CD8-positive, alpha-beta memory T cell (primary cell): ENCODE measurements at regions not wholly inside any gene's neighbourhood (a gene's known extent, or its start where the extent isn't known, plus 50 kb on each side); places are given as distances from the start of the nearest gene placed in this dataset.

ENCODE experiments used
- CTCF ChIA-PET: fragments of 350-600 bp; sonication (Branson Sonifier 250); formaldehyde crosslinking; loops from one replicate; lab custom pipeline; 2021; ENCODE audit warnings: antibody characterized with exemption; lab: Charles Lee
- POLR2A ChIA-PET: fragments of 350-600 bp; sonication (Branson Sonifier 250); formaldehyde crosslinking; loops from one replicate; lab custom pipeline; 2021; ENCODE audit warnings: antibody characterized with exemption; lab: Charles Lee
- DNase-seq, 5 donors: peaks; one replicate each; pipeline versions ENCODE4 v3.0.0 to v3.0.0-alpha.2; 2020 to 2022; ENCODE audit warnings: mixed read lengths in 1 of 5
- H3K27ac ChIP-seq: one replicate; pipeline ENCODE4 v1.7.0; 2013; ENCODE audit warnings: low read depth, mild to moderate bottlenecking, low read length, moderate library complexity
- H3K27me3 ChIP-seq: 2 replicates; pipeline ENCODE4 v1.7.0; 2013; ENCODE audit warnings: low read length, mild to moderate bottlenecking; ENCODE audit not compliant: insufficient read depth, poor library complexity, severe bottlenecking
- H3K36me3 ChIP-seq: 2 replicates; pipeline ENCODE4 v1.7.0; 2013; ENCODE audit warnings: mild to moderate bottlenecking, low read length, moderate library complexity; ENCODE audit not compliant: insufficient read depth
- H3K4me1 ChIP-seq: 2 replicates; pipeline ENCODE4 v1.7.0; 2013; ENCODE audit warnings: mild to moderate bottlenecking, low read length, moderate library complexity; ENCODE audit not compliant: insufficient read depth
- H3K4me3 ChIP-seq: 2 replicates; pipeline ENCODE4 v1.7.0; 2013; ENCODE audit warnings: mild to moderate bottlenecking, low read length
- H3K9me3 ChIP-seq: 2 replicates; pipeline ENCODE4 v1.7.0; 2013; ENCODE audit warnings: mild to moderate bottlenecking, low read length
- H3K27ac Mint-ChIP-seq, 8 donors: one replicate each; pipeline ENCODE4 v1.8.0; 2020 to 2021; ENCODE audit warnings: mixed read lengths in 8 of 8, mild to moderate bottlenecking in 6 of 8, inconsistent platforms in 3 of 8, moderate library complexity in 3 of 8
- H3K27me3 Mint-ChIP-seq, 2 donors: one replicate each; pipeline ENCODE4 v1.8.0; 2020 to 2021; ENCODE audit warnings: mixed read lengths in 2 of 2, mild to moderate bottlenecking in 1 of 2, moderate library complexity in 1 of 2
- H3K36me3 Mint-ChIP-seq, 3 donors: one replicate each; pipeline ENCODE4 v1.8.0; 2020 to 2021; ENCODE audit warnings: mixed read lengths in 3 of 3, inconsistent platforms in 1 of 3, mild to moderate bottlenecking in 1 of 3
- H3K4me1 Mint-ChIP-seq, 3 donors: one replicate each; pipeline ENCODE4 v1.8.0; 2020 to 2021; ENCODE audit warnings: mixed read lengths in 3 of 3, inconsistent platforms in 1 of 3, mild to moderate bottlenecking in 1 of 3
- H3K4me3 Mint-ChIP-seq, 7 donors: one replicate each; pipeline ENCODE4 v1.8.0; 2020 to 2021; ENCODE audit warnings: mixed read lengths in 7 of 7, mild to moderate bottlenecking in 6 of 7, moderate library complexity in 4 of 7, inconsistent platforms in 2 of 7
- H3K9me3 Mint-ChIP-seq, 5 donors: one replicate each; pipeline ENCODE4 v1.8.0; 2020 to 2022; ENCODE audit warnings: mixed read lengths in 5 of 5, mild to moderate bottlenecking in 3 of 5, moderate library complexity in 2 of 5, inconsistent platforms in 1 of 5

GRCh38 chr10:43855667-43856210 is 207.1 kb upstream of the ZNF32 start:
- no peak overlapping the region for H3K4me3 Mint-ChIP-seq
- H3K27ac ChIP-seq = no peak overlapping the region
- H3K27ac Mint-ChIP-seq = no peak overlapping the region
- no peaks in the 10 kb centered on the region for H3K36me3 ChIP-seq
- ChIA-PET CTCF (no interaction called here), POLR2A (no interaction called here)
- no peaks in the 10 kb centered on the region for H3K9me3 Mint-ChIP-seq
- no peaks in the 10 kb centered on the region for H3K27me3 ChIP-seq
- H3K36me3 Mint-ChIP-seq = no peaks in the 10 kb centered on the region
- no peaks in the 10 kb centered on the region for H3K4me1 ChIP-seq
- H3K27me3 Mint-ChIP-seq = peaks cover 5% of the 10 kb centered on the region in 2 donors
- H3K9me3 ChIP-seq = no peaks in the 10 kb centered on the region
- H3K4me3 ChIP-seq = no peak overlapping the region
- DNase-seq = no peak
- H3K4me1 Mint-ChIP-seq = no peaks in the 10 kb centered on the region

- no peaks in the 10 kb centered on the region for H3K9me3 ChIP-seq
- no peak overlapping the region for H3K4me3 Mint-ChIP-seq
- DNase-seq = no peak
- no peak overlapping the region for H3K27ac ChIP-seq
- H3K27me3 Mint-ChIP-seq = peaks cover 5 to 6% of the 10 kb centered on the region in 2 donors
- H3K27me3 ChIP-seq = no peaks in the 10 kb centered on the region
- no peaks in the 10 kb centered on the region for H3K9me3 Mint-ChIP-seq
- no peaks in the 10 kb centered on the region for H3K36me3 ChIP-seq
- no peak overlapping the region for H3K27ac Mint-ChIP-seq
- no peak overlapping the region for H3K4me3 ChIP-seq
- no peaks in the 10 kb centered on the region for H3K4me1 Mint-ChIP-seq
- no peaks in the 10 kb centered on the region for H3K4me1 ChIP-seq
- ChIA-PET POLR2A (no interaction called here), CTCF (no interaction called here)
- H3K36me3 Mint-ChIP-seq = no peaks in the 10 kb centered on the region
Measured at GRCh38 chr10:43854007-43854406, 205.3 kb upstream of the ZNF32 start.

DNA sequence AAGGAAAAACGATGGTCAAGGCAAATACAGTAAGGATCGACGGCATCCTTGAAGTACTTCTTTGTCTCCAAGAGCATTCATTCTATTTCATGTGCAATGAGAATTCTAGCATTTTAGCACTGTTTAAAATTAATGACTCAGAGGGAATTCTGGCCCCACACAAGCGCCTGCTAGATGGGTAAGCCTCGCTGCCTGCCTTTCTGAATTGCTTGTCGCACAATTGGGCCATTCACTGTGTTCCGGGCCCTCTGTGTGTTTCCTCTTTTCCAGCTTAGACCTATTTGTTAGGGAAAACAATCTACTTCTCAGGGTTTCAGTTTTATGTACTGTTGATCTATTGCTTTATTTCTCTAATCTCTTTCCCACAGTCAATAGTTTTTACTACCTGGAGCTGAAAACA is 204.7 kb upstream of the ZNF32 start:
- ChIA-PET POLR2A (no interaction called here), CTCF (no interaction called here)
- H3K27ac Mint-ChIP-seq = no peak overlapping the region
- no peak overlapping the region for H3K27ac ChIP-seq
- H3K27me3 Mint-ChIP-seq = peaks cover 5 to 6% of the 10 kb centered on the region in 2 donors
- no peaks in the 10 kb centered on the region for H3K36me3 ChIP-seq
- no peak overlapping the region for H3K4me3 Mint-ChIP-seq
- H3K9me3 Mint-ChIP-seq = no peaks in the 10 kb centered on the region
- no peaks in the 10 kb centered on the region for H3K4me1 ChIP-seq
- H3K27me3 ChIP-seq = no peaks in the 10 kb centered on the region
- no peaks in the 10 kb centered on the region for H3K36me3 Mint-ChIP-seq
- no peak for DNase-seq
- H3K9me3 ChIP-seq = no peaks in the 10 kb centered on the region
- no peak overlapping the region for H3K4me3 ChIP-seq
- no peaks in the 10 kb centered on the region for H3K4me1 Mint-ChIP-seq

DNA sequence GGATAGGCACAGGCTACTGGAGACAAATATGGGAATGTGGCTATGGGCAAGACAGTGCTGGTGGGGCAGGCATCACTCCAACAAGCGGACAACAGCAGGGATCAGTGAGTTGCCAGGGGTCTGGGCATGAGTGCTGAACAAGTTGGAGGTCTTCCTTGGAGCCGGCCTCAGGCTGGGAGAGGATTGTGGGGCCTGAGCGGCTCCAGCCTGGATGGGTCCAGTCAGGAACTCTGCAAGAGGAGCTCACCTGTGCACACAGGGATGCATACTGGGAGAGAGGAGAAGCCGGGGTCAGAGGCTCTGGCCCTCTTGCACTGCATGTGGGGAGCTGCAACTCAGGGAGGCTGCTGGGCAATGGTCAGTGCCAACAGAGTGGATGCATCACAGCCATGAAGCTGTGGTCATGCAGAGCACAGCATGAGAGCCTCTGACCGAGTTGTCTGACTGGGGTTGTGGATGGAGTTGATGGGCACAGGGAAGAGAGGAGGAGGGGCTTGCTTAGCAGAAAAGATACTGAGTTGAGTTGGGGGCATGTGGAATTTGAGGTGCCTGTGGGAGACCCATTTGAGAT is 204.0 kb upstream of the ZNF32 start:
- no peak overlapping the region for H3K4me3 ChIP-seq
- Mint-ChIP-seq H3K9me3 (no peaks in the 10 kb centered on the region), H3K4me3 (no peak overlapping the region), H3K27ac (no peak overlapping the region), H3K4me1 (peaks cover under 1 to 1% (median 1%) of the 10 kb centered on the region in 3 donors), H3K27me3 (peaks cover 5 to 6% of the 10 kb centered on the region in 2 donors), H3K36me3 (no peaks in the 10 kb centered on the region)
- H3K27me3 ChIP-seq = no peaks in the 10 kb centered on the region
- ChIA-PET POLR2A (no interaction called here), CTCF (no interaction called here)
- no peaks in the 10 kb centered on the region for H3K4me1 ChIP-seq
- no peaks in the 10 kb centered on the region for H3K36me3 ChIP-seq
- no peak overlapping the region for H3K27ac ChIP-seq
- no peak for DNase-seq
- no peaks in the 10 kb centered on the region for H3K9me3 ChIP-seq

DNA sequence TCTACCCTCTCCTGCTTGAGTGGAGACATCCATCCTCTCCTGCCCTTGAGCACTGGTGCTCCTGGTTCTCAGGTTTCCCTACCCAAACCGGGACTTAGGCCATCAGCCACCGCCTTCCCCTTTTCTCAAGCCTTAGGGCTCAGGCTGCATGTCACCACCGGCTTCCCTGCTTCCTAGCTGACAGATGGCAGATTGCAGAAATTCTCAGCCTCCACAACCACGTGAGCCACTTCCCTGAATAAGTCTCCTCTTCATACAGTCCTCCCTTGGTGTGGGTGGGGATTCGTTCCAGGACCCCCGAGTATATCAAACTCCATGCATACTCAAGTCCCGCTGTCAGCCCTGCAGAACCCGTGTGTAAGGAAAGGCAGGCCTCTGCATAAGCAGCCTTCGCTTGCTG is 203.5 kb upstream of the ZNF32 start:
- H3K4me3 ChIP-seq = no peak overlapping the region
- H3K4me3 Mint-ChIP-seq = no peak overlapping the region
- peaks cover 1% of the 10 kb centered on the region for H3K4me1 ChIP-seq
- H3K9me3 ChIP-seq = no peaks in the 10 kb centered on the region
- no peak overlapping the region for H3K27ac Mint-ChIP-seq
- no peaks in the 10 kb centered on the region for H3K9me3 Mint-ChIP-seq
- no peaks in the 10 kb centered on the region for H3K36me3 Mint-ChIP-seq
- H3K27me3 ChIP-seq = no peaks in the 10 kb centered on the region
- H3K27me3 Mint-ChIP-seq = peaks cover 5 to 6% of the 10 kb centered on the region in 2 donors
- CTCF ChIA-PET = no interaction called here
- H3K4me1 Mint-ChIP-seq = peaks cover 6 to 7% (median 7%) of the 10 kb centered on the region in 3 donors
- no peak overlapping the region for H3K27ac ChIP-seq
- POLR2A ChIA-PET = no interaction called here
- no peaks in the 10 kb centered on the region for H3K36me3 ChIP-seq
- no peak for DNase-seq

GRCh38 chr10:43851030-43851429 is 202.3 kb upstream of the ZNF32 start:
- Histone ChIP-seq H3K27ac (no peak overlapping the region), H3K27me3 (no peaks in the 10 kb centered on the region), H3K36me3 (no peaks in the 10 kb centered on the region), H3K4me3 (no peak overlapping the region), H3K4me1 (peaks cover 4% of the 10 kb centered on the region), H3K9me3 (no peaks in the 10 kb centered on the region)
- DNase-seq = no peak
- no peak overlapping the region for H3K4me3 Mint-ChIP-seq
- peaks cover 5 to 6% of the 10 kb centered on the region in 2 donors for H3K27me3 Mint-ChIP-seq
- H3K4me1 Mint-ChIP-seq = peaks cover 16 to 18% (median 18%) of the 10 kb centered on the region in 3 donors
- H3K9me3 Mint-ChIP-seq = no peaks in the 10 kb centered on the region
- ChIA-PET CTCF (no interaction called here), POLR2A (no interaction called here)
- no peak overlapping the region for H3K27ac Mint-ChIP-seq
- H3K36me3 Mint-ChIP-seq = no peaks in the 10 kb centered on the region

GRCh38 chr10:43849551-43849950 is 200.9 kb upstream of the ZNF32 start:
- ChIA-PET POLR2A (no interaction called here), CTCF (no interaction called here)

DNA sequence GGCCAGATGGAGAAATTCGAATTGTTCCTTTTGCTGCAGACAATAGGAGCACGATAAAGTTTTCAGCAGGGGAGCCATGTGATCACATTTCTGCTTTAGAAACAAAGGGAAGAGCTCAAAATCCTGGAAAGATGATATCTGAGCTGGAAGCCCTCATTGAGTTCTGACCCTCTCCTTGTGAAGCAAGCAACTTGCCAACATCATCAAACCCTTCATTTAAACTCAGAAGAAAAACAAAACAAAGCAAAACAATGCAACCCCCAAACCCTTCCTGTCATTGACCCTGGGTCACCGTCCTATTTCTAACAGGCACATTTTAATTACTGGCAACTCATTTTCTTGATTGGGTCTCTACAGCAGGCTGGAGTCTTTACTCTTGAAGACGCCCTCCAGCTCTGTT is 198.3 kb upstream of the ZNF32 start:
- H3K36me3 ChIP-seq = no peaks in the 10 kb centered on the region
- H3K4me3 Mint-ChIP-seq = peak overlapping the region in 3 of 7 donors; percentile 26 to 85 (median 34)
- POLR2A ChIA-PET = no interaction called here

More at GRCh38 chr10:43849551-43849950, 200.9 kb upstream of the ZNF32 start:
- Mint-ChIP-seq H3K36me3 (no peaks in the 10 kb centered on the region), H3K9me3 (no peaks in the 10 kb centered on the region), H3K4me1 (peaks cover 26 to 32% (median 30%) of the 10 kb centered on the region in 3 donors), H3K4me3 (no peak overlapping the region), H3K27me3 (peaks cover 5 to 8% of the 10 kb centered on the region in 2 donors), H3K27ac (no peak overlapping the region)
- H3K27ac ChIP-seq = no peak overlapping the region
- H3K27me3 ChIP-seq = no peaks in the 10 kb centered on the region
- no peak overlapping the region for H3K4me3 ChIP-seq
- no peak for DNase-seq
- no peaks in the 10 kb centered on the region for H3K36me3 ChIP-seq
- H3K9me3 ChIP-seq = no peaks in the 10 kb centered on the region
- peaks cover 4% of the 10 kb centered on the region for H3K4me1 ChIP-seq

More for the DNA sequence above, 198.3 kb upstream of the ZNF32 start:
- Mint-ChIP-seq H3K27me3 (peaks cover 0 to 6% of the 10 kb centered on the region in 2 donors), H3K27ac (peak overlapping the region in 3 of 8 donors; percentile 26 to 86 (median 37)), H3K9me3 (no peaks in the 10 kb centered on the region), H3K4me1 (peaks cover 26 to 32% (median 30%) of the 10 kb centered on the region in 3 donors), H3K36me3 (no peaks in the 10 kb centered on the region)
- H3K27me3 ChIP-seq = no peaks in the 10 kb centered on the region
- peaks cover 4% of the 10 kb centered on the region for H3K4me1 ChIP-seq
- H3K27ac ChIP-seq = no peak overlapping the region
- CTCF ChIA-PET = no interaction called here
- no peaks in the 10 kb centered on the region for H3K9me3 ChIP-seq
- H3K4me3 ChIP-seq = no peak overlapping the region
- DNase-seq = no peak
